IMR-90 (cell line): ENCODE measurements at regions not wholly inside any gene's neighbourhood (a gene's known extent, or its start where the extent isn't known, plus 50 kb on each side); places are given as distances from the start of the nearest gene placed in this dataset.

Experiments used
- CEBPB ChIP-seq: IDR thresholded peaks from 2 replicates; pipeline ENCODE4 v1.6.1; 2012; ENCODE audit warnings: low read depth, low read length, improper control_type of control experiment
- CHD1 ChIP-seq: IDR thresholded peaks from 2 replicates; pipeline ENCODE4 v1.6.1; 2012; ENCODE audit warnings: low read depth, low read length, improper control_type of control experiment
- CTCF ChIP-seq: conservative IDR thresholded peaks from 2 replicates; pipeline ENCODE4 v1.5.1; 2012; ENCODE audit warnings: mild to moderate bottlenecking, low read depth, low read length, improper control_type of control experiment
- ELK1 ChIP-seq: fragments of 150-350 bp; IDR thresholded peaks from 2 replicates; pipeline ENCODE4 v1.6.1; 2016; ENCODE audit warnings: low read depth, mild to moderate bottlenecking, low read length, moderate library complexity, borderline replicate concordance
- MAZ ChIP-seq: IDR thresholded peaks from 2 replicates; pipeline ENCODE4 v1.6.1; 2012; ENCODE audit warnings: low read depth, mild to moderate bottlenecking, low read length, improper control_type of control experiment, moderate library complexity, borderline replicate concordance
- MXI1 ChIP-seq: IDR thresholded peaks from 2 replicates; pipeline ENCODE4 v1.6.1; 2012; ENCODE audit warnings: low read depth, mild to moderate bottlenecking, low read length, moderate library complexity, borderline replicate concordance
- NFE2L2 ChIP-seq: fragments of 150-350 bp; IDR thresholded peaks from 2 replicates; pipeline ENCODE4 v1.6.1; 2016; ENCODE audit warnings: low read depth, mild to moderate bottlenecking, low read length
- POLR2A ChIP-seq: IDR thresholded peaks from 2 replicates; pipeline ENCODE4 v1.6.1; 2012; ENCODE audit warnings: mild to moderate bottlenecking, low read depth, low read length
- RAD21 ChIP-seq: IDR thresholded peaks from 2 replicates; pipeline ENCODE4 v1.6.1; 2012; ENCODE audit warnings: low read length, improper control_type of control experiment
- RCOR1 ChIP-seq: IDR thresholded peaks from 2 replicates; pipeline ENCODE4 v1.6.1; 2012; ENCODE audit warnings: mild to moderate bottlenecking, low read length, improper control_type of control experiment; ENCODE audit not compliant: insufficient replicate concordance
- RFX5 ChIP-seq: IDR thresholded peaks from 2 replicates; pipeline ENCODE4 v1.8.0; 2012; ENCODE audit warnings: low read depth, mild to moderate bottlenecking, low read length, moderate library complexity
- SMC3 ChIP-seq: fragments of 150-350 bp; IDR thresholded peaks from 2 replicates; pipeline ENCODE4 v1.6.1; 2016; ENCODE audit warnings: low read depth, mild to moderate bottlenecking, antibody characterized with exemption, low read length, moderate library complexity
- USF2 ChIP-seq: fragments of 150-350 bp; IDR thresholded peaks from 2 replicates; pipeline ENCODE4 v1.6.1; 2017; ENCODE audit warnings: mild to moderate bottlenecking, antibody characterized with exemption, low read length, low read depth

- TF ChIP-seq CTCF (peak; percentile 31; the same call in 1 of the 2 replicates), USF2 (no peak), CEBPB (no peak), RFX5 (no peak), MAZ (no peak), ELK1 (no peak), POLR2A (no peak), RCOR1 (no peak), RAD21 (peak; percentile 27), NFE2L2 (no peak), SMC3 (no peak), CHD1 (no peak), MXI1 (no peak)
These were observed 152.5 kb upstream of the STX18 start for GRCh38 chr4:4694296-4694772.
